Keratinocyte (primary cell): ENCODE measurements at regions not wholly inside any gene's neighbourhood (a gene's known extent, or its start where the extent isn't known, plus 50 kb on each side); places are given as distances from the start of the nearest gene placed in this dataset.

Experiments used
- DNase-seq: peaks from one replicate; pipeline ENCODE4 v3.0.0-alpha.2; 2011; ENCODE audit warnings: low read depth, missing footprints, low spot score
- FAIRE-seq: peaks from 2 replicates; lab custom pipeline; 2011; peaks lifted over from hg19 to GRCh38; lab: Jason Lieb, UNC
- H2AFZ ChIP-seq: 2 replicates; pipeline ENCODE4 v1.6.0; 2012; ENCODE audit warnings: low read length, control low read depth, inconsistent platforms; ENCODE audit not compliant: control insufficient read depth
- H3K27ac ChIP-seq: 2 replicates; pipeline ENCODE4 v1.5.1; 2011; ENCODE audit warnings: low read length; ENCODE audit not compliant: control insufficient read depth, insufficient read depth
- H3K27me3 ChIP-seq: 3 replicates; pipeline ENCODE4 v1.6.0; 2011; ENCODE audit warnings: low read length; ENCODE audit not compliant: control insufficient read depth, insufficient read depth; ENCODE audit errors: extremely low read depth
- H3K36me3 ChIP-seq, 2 experiments: 2 replicates in 1 of 2; 3 replicates in 1 of 2; pipeline ENCODE4 v1.5.1; 2011; ENCODE audit warnings: low read length in 2 of 2, mild to moderate bottlenecking in 1 of 2; ENCODE audit not compliant: control insufficient read depth in 2 of 2, insufficient read depth in 2 of 2; ENCODE audit errors: extremely low read depth in 1 of 2
- H3K4me1 ChIP-seq: 3 replicates; pipeline ENCODE4 v1.5.1; 2011; ENCODE audit warnings: low read length; ENCODE audit not compliant: control insufficient read depth, insufficient read depth; ENCODE audit errors: extremely low read depth
- H3K4me2 ChIP-seq: 3 replicates; pipeline ENCODE4 v1.6.0; 2011; ENCODE audit warnings: low read depth, low read length; ENCODE audit not compliant: control insufficient read depth, insufficient read depth; ENCODE audit errors: extremely low read depth
- H3K4me3 ChIP-seq, 3 experiments: fragments of 200-600 bp in 1 of 3; sonication (generic) in 1 of 3; 2 replicates in 2 of 3; 3 replicates in 1 of 3; pipeline ENCODE4 v1.5.1; 2011 to 2016; ENCODE audit warnings: low read length in 3 of 3, mild to moderate bottlenecking in 3 of 3, control low read depth in 2 of 3, inconsistent platforms in 1 of 3, low read depth in 1 of 3, mixed read lengths in 1 of 3, mixed run types in 1 of 3, moderate library complexity in 1 of 3; ENCODE audit not compliant: control insufficient read depth in 2 of 3, insufficient read depth in 2 of 3; ENCODE audit errors: extremely low read depth in 1 of 3
- H3K79me2 ChIP-seq: 2 replicates; pipeline ENCODE4 v1.6.0; 2012; ENCODE audit warnings: low read length; ENCODE audit not compliant: control insufficient read depth, insufficient read depth
- H3K9ac ChIP-seq: 3 replicates; pipeline ENCODE4 v1.6.0; 2011; ENCODE audit warnings: low read length; ENCODE audit not compliant: control insufficient read depth, insufficient read depth; ENCODE audit errors: extremely low read depth
- H3K9me1 ChIP-seq: 3 replicates; pipeline ENCODE4 v1.6.0; 2011; ENCODE audit warnings: low read length; ENCODE audit not compliant: control insufficient read depth, insufficient read depth; ENCODE audit errors: extremely low read depth
- H3K9me3 ChIP-seq: 2 replicates; pipeline ENCODE4 v1.5.1; 2012; ENCODE audit warnings: low read depth, low read length; ENCODE audit not compliant: control insufficient read depth
- H4K20me1 ChIP-seq: 3 replicates; pipeline ENCODE4 v1.6.0; 2011; ENCODE audit warnings: low read length; ENCODE audit not compliant: control insufficient read depth, insufficient read depth; ENCODE audit errors: extremely low read depth
- CTCF ChIP-seq, 3 experiments: IDR thresholded peaks in 1 of 3; conservative IDR thresholded peaks in 1 of 3; optimal IDR thresholded peaks in 1 of 3; 2 replicates in 2 of 3; 3 replicates in 1 of 3; pipeline versions ENCODE3 to v1.5.1; 2011; ENCODE audit warnings: low read length in 3 of 3, mild to moderate bottlenecking in 3 of 3, moderate library complexity in 2 of 3, control low read depth in 1 of 3, inconsistent platforms in 1 of 3; ENCODE audit not compliant: insufficient read depth in 2 of 3; ENCODE audit errors: extremely low read depth in 1 of 3
- EZH2 ChIP-seq: IDR thresholded peaks from one replicate; pipeline ENCODE4 v1.6.1; 2012; ENCODE audit warnings: inconsistent platforms, mild to moderate bottlenecking, low read length, moderate library complexity
- dilution Hi-C: fragments of 300-500 bp; cut with MboI; formaldehyde crosslinking; loops from one replicate; pipeline ENCODE4 v1.7.0; 2020; ENCODE audit warnings: low sequenced_read_pairs; ENCODE audit not compliant: extremely low pct_ligation_motif_present

- no peak for TF ChIP-seq EZH2
- TF ChIP-seq CTCF (optimal IDR thresholded peaks at IDR 0.05 in 1 of 3, IDR thresholded peaks at IDR 0.05 in 1 of 3, conservative IDR thresholded peaks at IDR 0.05 in 1 of 3; ENCODE audit: extremely low read depth in 1 of 3, insufficient read depth in 2 of 3, low read length in 3 of 3), result no peak
- Histone ChIP-seq H3K4me3 (no peak overlapping the region), H3K36me3 (no peaks in the 10 kb centered on the region), H2AFZ (no peak overlapping the region), H3K4me1 (no peaks in the 10 kb centered on the region), H3K79me2 (no peaks in the 10 kb centered on the region), H3K4me2 (no peak overlapping the region), H3K9me3 (no peaks in the 10 kb centered on the region), H4K20me1 (no peaks in the 10 kb centered on the region), H3K27ac (no peak overlapping the region), H3K27me3 (no peaks in the 10 kb centered on the region), H3K9ac (no peak overlapping the region), H3K9me1 (no peaks in the 10 kb centered on the region)
- no peak for FAIRE-seq
- no peak for DNase-seq
- dilution Hi-C loops, result no loop called here
Observed at GRCh38 chr2:8427211-8427610, 254.6 kb upstream of the ID2 start.

DNA sequence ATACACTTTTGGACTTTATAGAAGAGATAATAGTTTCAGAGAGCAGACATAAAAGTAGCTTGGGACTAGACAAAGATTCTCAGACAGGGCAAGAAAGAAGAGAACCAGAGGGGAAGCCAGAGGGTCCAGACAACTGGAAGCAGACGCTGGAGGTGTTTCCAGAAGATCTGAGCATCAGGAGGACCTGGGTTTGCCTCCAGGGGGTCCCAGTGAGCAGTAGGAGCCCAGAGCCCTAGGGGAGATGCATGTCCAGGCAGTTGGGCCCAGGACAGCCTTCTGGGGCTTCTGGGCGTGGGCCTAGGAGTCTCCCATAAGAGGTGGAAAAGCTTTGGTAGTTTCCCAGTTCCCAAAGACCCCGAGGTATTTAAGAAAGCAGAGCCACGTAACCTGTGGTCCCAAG, 251.2 kb upstream of the ID2 start:
- no peak overlapping the region for H3K27ac ChIP-seq
- H3K27me3 ChIP-seq, result no peaks in the 10 kb centered on the region
- H3K4me2 ChIP-seq, result no peak overlapping the region
- no peaks in the 10 kb centered on the region for H3K79me2 ChIP-seq
- H3K4me1 ChIP-seq, result no peaks in the 10 kb centered on the region
- H3K9me3 ChIP-seq, result no peaks in the 10 kb centered on the region
- FAIRE-seq, result no peak
- no peaks in the 10 kb centered on the region for H3K36me3 ChIP-seq
- no peak overlapping the region for H3K9ac ChIP-seq
- H3K4me3 ChIP-seq, result no peak overlapping the region
- TF ChIP-seq CTCF (optimal IDR thresholded peaks at IDR 0.05 in 1 of 3, IDR thresholded peaks at IDR 0.05 in 1 of 3, conservative IDR thresholded peaks at IDR 0.05 in 1 of 3; ENCODE audit: extremely low read depth in 1 of 3, insufficient read depth in 2 of 3, low read length in 3 of 3), result no peak
- no peak for TF ChIP-seq EZH2
- no peaks in the 10 kb centered on the region for H3K9me1 ChIP-seq
- dilution Hi-C loops, result no loop called here
- DNase-seq, result no peak
- H4K20me1 ChIP-seq, result no peaks in the 10 kb centered on the region
- no peak overlapping the region for H2AFZ ChIP-seq
